GM12892 (cell line): ENCODE measurements at regions not wholly inside any gene's neighbourhood (a gene's known extent, or its start where the extent isn't known, plus 50 kb on each side); places are given as distances from the start of the nearest gene placed in this dataset.

ENCODE experiments used
- POLR2A ChIP-seq: IDR thresholded peaks from 2 replicates; pipeline ENCODE4 v1.6.1; 2011; ENCODE audit warnings: low read depth, low read length, control low read depth
- POLR2AphosphoS5 ChIP-seq: IDR thresholded peaks from 2 replicates; pipeline ENCODE4 v1.6.1; 2011; ENCODE audit warnings: low read depth, low read length, control low read depth

DNA sequence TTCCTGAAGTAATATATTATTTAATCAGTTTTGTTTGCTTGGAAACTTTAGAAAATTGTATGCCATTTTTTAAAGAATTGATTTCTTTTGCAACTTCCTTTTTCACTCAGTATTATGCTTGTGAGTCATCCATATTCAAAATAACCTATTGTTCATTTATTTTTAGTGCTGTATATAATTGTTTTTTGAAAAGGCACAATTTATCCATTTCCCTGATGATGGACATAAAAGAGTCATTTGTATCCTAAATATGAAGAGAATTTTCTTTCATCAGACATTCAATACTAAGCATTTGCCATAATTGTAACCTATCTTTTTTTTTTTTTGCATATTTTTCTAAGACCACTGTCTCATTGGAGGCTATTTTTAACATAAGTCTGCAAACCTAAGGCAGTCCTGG is 134.1 kb upstream of the SERPINE2 start:
- TF ChIP-seq POLR2A (no peak), POLR2AphosphoS5 (no peak)
